Iris pigment epithelial cell (primary cell): ENCODE measurements at regions not wholly inside any gene's neighbourhood (a gene's known extent, or its start where the extent isn't known, plus 50 kb on each side); places are given as distances from the start of the nearest gene placed in this dataset.

ENCODE experiments used
- DNase-seq: peaks from one replicate; pipeline ENCODE4 v3.0.0-alpha.2; 2011; ENCODE audit warnings: low read depth

DNA sequence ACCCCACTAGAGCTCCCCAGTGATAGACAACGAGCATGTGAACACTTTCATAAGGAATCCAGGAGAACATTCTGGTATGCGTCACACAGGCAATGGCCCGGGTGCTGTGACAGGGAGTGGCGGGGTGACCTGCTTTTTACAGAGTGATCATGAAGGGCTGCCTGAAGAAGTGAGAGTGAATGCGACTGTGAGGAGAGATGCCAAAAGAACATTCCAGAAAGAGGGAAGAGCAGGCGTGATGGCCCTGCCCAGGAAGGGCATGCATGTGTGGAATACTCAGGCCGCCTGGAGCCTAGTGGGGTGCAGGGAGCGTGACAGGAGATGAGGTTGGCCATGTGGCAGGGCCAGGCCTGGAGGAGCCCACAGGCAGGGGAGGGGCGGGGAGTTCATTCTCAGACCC lies 53.8 kb downstream of the FZD10 start:
- no peak for DNase-seq

GRCh38 chr12:130218682-130219081 lies 56.4 kb downstream of the FZD10 start:
- DNase-seq: no peak

GRCh38 chr12:130219929-130220705 lies 57.9 kb downstream of the FZD10 start:
- no peak for DNase-seq

DNA sequence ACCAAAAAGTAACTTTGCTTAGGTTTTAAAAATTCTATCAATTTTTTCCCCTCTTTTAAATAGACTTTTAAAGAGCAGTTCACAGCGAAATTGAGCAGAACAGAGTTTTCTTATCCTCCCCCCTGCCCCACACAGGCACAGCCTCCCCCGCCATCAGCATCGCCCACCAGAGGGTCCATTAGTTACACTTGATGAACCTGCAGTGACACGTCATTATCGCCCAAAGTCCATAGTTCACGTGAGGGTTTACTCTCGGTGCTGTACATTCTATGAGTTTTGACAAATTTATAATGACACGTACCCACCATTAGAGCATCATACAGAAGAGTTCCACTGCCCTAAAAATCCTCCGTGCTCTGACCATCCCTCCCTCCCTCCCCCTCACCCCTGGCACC lies 58.4 kb downstream of the FZD10 start:
- no peak for DNase-seq

DNA sequence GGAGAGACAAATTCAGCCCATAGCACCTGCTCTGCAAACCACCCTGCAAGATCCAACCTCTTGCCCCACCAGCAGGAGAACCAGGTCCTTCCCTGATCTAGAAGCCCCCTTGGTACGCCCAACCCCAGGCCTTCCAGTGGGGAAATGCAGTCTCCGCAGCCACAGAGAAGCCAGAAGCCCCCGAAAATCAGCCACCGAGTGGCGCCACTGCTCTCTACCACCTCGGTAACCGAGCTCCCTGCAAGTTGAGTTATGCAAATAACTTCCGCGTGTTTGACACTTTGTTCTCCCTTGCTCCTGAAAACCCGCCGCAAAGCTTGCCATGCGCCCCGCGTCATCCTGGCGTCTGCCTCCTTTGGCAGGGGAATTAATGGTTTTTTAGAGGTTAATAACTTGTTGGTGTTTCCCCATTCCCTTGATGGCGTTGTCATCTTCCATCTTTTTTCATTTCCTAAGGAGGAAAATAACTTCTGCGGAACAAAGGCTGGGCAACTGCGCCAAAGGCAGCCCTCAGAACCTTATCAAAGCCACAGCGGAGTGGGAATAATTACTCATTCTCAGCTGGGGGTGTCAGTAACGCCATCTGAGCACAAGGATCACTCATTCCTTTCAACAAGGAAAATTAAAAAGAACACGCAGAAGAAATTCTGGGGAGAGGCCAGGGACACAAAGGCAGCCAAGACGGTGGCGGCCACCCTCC lies 60.4 kb downstream of the FZD10 start:
- no peak for DNase-seq

DNA sequence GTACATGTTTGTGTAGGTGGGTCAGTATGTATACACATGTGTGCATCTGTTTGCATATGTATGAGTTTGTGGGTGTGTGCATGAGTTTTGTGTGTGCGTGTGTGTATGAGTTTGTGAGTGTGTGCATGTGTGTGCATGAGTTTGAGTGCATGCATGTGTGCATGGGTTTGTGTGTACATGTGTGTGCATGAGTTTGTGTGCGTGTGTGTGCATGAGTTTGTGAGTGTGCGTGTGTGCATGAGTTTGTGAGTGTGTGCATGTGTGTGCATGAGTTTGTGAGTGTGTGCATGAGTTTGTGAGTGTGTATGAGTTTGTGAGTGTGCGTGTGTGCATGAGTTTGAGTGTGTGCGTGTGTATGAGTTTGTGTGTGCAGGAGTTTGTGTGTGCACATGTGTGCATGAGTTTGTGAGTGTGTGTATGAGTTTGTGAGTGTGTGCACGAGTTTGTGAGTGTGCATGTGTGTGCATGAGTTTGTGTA lies 61.5 kb downstream of the FZD10 start:
- no peak for DNase-seq

GRCh38 chr12:130224613-130225012 lies 62.3 kb downstream of the FZD10 start:
- DNase-seq: no peak

- no peak for DNase-seq
Observed at GRCh38 chr12:130225347-130225746, 63.1 kb downstream of the FZD10 start.

GRCh38 chr12:130226126-130226525 lies 63.9 kb downstream of the FZD10 start:
- DNase-seq: no peak

- DNase-seq: no peak
Observed at GRCh38 chr12:130226771-130227170, 64.5 kb downstream of the FZD10 start.

DNA sequence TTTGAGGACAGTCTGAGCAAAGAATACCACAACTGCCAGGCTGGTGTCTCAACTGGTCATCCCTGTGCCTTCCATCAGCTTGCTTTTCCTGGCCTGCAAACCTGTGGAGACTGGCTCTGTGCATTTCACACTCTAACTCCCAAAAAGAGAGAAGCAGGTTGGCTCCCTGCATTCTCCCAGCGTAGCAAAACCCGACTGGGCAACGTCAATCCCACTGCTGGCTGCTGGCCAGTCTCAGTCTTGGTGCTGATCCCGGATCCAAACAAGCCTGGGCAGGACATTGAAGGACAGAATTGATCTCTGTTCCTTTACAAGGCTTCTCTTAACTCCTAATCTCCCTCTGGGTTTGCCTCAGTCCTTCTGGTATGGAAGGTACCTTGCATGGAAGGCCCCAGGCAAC lies 65.4 kb downstream of the FZD10 start:
- no peak for DNase-seq

DNA sequence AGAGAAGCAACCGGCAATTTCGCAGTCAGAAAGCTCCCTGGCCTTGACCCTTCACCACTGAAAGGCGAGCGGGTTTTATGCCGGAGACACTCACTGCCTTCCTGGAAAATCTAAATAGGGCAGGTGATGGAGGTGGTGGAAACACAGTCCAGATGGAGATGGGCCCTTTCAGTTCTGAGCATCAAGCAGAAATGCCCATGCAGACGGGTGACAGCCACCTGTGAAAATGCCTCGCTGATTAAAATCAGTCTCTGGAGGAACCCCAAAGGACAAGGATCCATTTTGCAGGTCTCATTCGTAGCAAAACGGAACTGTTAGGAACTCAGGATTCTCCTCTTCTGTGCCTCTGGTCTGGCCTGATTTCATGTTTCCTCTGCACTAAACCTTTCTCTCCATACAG lies 74.2 kb downstream of the FZD10 start:
- no peak for DNase-seq

- DNase-seq: no peak
Observed at GRCh38 chr12:130240831-130241590, 78.7 kb downstream of the FZD10 start.

DNA sequence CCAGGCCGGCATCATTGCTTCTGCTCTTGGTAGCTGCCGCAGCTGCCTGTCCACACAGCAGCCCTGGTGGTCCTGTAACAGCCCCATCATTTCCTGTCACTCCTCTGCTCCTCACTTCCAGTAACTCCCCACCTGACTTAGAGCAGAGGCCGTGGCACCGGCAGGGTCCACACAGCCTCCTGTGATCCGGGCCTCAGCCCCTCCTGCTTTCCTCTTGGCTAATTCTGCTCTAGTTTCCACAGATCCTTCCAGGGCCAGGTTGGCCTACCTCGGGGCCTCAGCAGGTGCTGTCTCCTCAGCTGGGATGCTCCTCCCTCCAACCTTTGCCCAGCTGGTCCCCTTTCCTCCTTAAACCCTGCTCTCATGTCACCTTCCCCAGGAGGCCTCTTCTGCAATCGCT lies 80.2 kb downstream of the FZD10 start:
- no peak for DNase-seq

- DNase-seq: no peak
Observed at GRCh38 chr12:130245251-130245650, 83.0 kb downstream of the FZD10 start.

DNA sequence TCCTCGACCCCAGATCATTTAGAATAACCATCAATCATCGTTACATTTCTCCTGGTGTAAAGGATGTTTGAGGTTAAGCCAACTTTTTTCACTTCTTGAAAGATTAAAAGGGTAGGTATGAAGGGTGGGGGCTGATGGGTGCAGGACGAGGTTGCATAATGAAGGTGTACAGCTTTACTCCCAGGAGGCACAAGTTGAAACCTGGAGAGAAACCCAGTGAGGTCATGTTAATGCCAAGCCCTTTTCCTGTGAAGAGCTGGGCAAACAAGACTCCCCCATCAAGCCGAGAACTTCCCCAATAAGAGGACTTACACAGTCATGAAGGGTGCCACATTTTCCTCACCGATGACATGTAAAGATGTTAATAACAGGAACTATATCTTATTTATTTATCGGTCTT lies 84.3 kb downstream of the FZD10 start:
- DNase-seq: no peak

DNA sequence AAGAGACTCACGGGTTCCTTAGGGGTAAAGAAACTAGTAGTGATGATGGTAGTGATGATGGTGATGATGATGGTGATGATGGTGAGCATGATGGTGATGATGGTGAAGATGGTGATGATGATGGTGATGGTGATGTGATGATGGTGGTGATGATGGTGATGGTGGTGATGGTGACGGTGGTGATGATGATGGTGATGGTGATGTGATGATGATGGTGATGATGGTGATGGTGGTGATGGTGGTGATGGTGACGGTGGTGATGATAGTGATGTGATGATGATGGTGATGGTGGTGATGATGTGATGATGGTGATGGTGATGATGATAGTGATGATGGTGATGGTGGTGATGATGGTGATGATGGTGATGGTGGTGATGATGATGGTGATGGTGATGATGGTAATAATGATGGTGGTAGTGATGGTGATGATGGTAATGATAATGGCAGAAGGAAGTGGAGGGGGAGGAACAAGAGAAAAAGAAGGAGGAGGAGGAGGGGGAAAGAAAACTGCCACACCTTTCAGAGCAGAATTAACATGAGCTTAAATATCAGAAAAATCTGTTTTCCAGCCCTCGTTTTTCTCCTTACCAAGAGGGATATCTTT lies 85.5 kb downstream of the FZD10 start:
- no peak for DNase-seq

GRCh38 chr12:130249376-130249775 lies 87.1 kb downstream of the FZD10 start:
- DNase-seq: no peak

DNA sequence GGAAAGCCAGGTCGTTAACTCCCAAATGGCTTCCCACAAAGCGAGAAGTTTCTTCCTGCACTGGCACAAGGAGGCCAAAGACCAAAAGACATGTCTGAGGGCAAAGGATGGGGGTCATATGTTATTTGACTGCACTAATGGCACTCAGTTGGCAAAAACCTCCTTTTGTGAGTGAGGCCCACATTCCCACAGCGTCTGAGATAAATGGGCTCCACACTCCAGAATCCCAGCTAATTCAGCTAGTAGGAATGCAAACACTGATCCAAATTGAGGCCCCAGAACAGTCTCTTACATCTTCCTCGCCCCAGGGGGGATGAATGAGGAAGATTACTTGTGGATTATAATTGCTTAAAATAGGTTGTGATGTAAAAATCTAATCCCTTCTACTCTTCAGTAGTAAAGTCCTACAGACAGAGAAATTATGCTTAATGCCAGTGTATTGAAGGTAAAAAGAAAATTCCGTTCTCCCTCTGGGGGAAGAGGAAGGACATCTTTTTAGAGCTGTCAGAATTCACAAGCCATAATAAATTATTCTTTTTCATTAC lies 86.4 kb upstream of the PIWIL1 start:
- DNase-seq: no peak

DNA sequence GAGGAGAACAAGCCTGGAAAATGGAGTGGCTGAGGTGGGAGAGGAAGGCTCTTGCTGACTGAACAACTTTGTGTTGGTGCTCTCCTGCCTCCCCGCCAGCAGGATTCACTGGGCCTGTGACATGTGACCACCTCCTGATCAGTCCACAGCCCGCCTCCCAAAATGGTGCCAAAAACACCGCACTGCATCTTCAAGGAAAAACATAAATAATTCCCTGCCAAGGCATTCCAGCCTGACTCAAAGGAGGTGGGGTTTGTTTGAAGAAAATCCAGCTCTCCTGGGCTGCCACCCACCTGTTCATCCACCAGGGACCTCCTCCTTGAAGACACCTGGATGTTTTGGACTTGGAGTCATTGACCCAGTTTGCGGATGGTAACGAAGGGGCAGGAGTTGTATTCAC lies 83.8 kb upstream of the PIWIL1 start:
- no peak for DNase-seq

DNA sequence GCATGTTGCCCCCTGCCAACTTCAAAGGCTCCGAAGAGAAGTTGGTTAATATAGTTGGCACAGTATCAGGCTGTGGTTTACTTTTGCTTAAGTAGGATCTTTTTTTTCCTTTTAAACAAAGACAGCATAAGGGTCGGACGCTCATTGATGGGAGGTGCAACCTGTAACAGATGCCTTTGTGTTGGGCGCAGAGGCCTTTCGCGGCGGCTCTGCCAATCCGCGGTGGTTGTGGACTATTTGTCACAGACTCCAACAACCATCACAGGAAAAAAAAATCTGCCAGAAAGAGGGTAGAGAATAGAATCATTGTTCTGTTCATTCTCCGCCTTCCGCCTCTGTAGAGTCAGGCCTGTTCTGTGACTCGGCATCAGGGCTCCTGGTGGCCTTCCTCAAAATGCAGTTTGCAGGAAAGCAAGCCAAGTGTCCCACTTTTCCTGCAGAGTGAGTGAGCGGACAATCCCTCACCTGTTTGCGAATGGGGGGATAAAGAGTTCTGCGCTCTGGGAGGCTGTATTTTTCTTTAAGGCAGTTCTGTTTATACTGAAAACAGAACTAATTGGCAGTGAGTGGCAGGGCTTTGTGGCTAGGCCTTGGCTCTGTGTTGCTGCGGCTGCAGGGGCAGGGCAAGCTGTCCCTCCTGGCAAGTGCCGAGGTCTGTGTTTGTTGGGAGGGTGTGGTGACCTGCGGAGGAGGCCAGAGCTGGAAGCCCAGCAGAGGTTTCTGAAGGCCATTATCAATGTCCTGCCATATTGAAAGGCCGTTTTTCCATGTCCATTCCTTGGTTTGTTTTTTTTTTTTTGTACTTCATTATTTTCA lies 83.0 kb upstream of the PIWIL1 start:
- DNase-seq: no peak
